ENCODE measurements at regions not wholly inside any gene's neighbourhood (a gene's known extent, or its start where the extent isn't known, plus 50 kb on each side); places are given as distances from the start of the nearest gene placed in this dataset.
"Not testable (repeated sequence)": the region's sequence is repeated elsewhere in the genome, so short reads cannot be mapped to it uniquely, and the experiment has no call there.

GRCh38 chr4:81595287-81595686, 123.6 kb upstream of the RASGEF1B start:
- no peaks in the 10 kb centered on the region for H3K27me3 ChIP-seq (ENCODE audit: control insufficient read depth in 1 of 2, insufficient read depth in 2 of 2, low read length in 2 of 2)
- no peak overlapping the region for H3K4me3 ChIP-seq (ENCODE audit: low read depth in 1 of 2, low read length in 2 of 2)
- peaks cover 11 to 31% of the 10 kb centered on the region in 2 donors for H3K4me1 ChIP-seq (ENCODE audit: control insufficient read depth in 1 of 2, insufficient read depth in 2 of 2, low read length in 2 of 2)
- no peaks in the 10 kb centered on the region for H3K36me3 ChIP-seq (ENCODE audit: control insufficient read depth in 1 of 2, insufficient read depth in 2 of 2, low read length in 2 of 2)
- peaks cover 0 to 7% of the 10 kb centered on the region in 2 donors for H3K9me3 ChIP-seq (ENCODE audit: control insufficient read depth in 1 of 2, low read length in 2 of 2)
- H3K9ac ChIP-seq (ENCODE audit: low read depth in 1 of 2, low read length in 2 of 2), result no peak overlapping the region
- no peak overlapping the region for H3K27ac ChIP-seq (ENCODE audit: low read depth, low read length)

GRCh38 chr4:81594490-81595159, 122.9 kb upstream of the RASGEF1B start:
- H3K9me3 ChIP-seq (ENCODE audit: control insufficient read depth in 1 of 2, low read length in 2 of 2), result peaks cover 0 to 7% of the 10 kb centered on the region in 2 donors
- no peak overlapping the region for H3K4me3 ChIP-seq (ENCODE audit: low read depth in 1 of 2, low read length in 2 of 2)
- H3K27me3 ChIP-seq (ENCODE audit: control insufficient read depth in 1 of 2, insufficient read depth in 2 of 2, low read length in 2 of 2), result no peaks in the 10 kb centered on the region
- peaks cover 11 to 31% of the 10 kb centered on the region in 2 donors for H3K4me1 ChIP-seq (ENCODE audit: control insufficient read depth in 1 of 2, insufficient read depth in 2 of 2, low read length in 2 of 2)
- H3K36me3 ChIP-seq (ENCODE audit: control insufficient read depth in 1 of 2, insufficient read depth in 2 of 2, low read length in 2 of 2), result no peaks in the 10 kb centered on the region
- no peak overlapping the region for H3K9ac ChIP-seq (ENCODE audit: low read depth in 1 of 2, low read length in 2 of 2)
- H3K27ac ChIP-seq (ENCODE audit: low read depth, low read length), result no peak overlapping the region

GRCh38 chr4:81592701-81593100, 121.0 kb upstream of the RASGEF1B start:
- H3K4me1 ChIP-seq (ENCODE audit: control insufficient read depth in 1 of 2, insufficient read depth in 2 of 2, low read length in 2 of 2), result peaks cover 11 to 31% of the 10 kb centered on the region in 2 donors
- H3K27me3 ChIP-seq (ENCODE audit: control insufficient read depth in 1 of 2, insufficient read depth in 2 of 2, low read length in 2 of 2), result no peaks in the 10 kb centered on the region
- H3K9me3 ChIP-seq (ENCODE audit: control insufficient read depth in 1 of 2, low read length in 2 of 2), result no peaks in the 10 kb centered on the region
- no peak overlapping the region for H3K4me3 ChIP-seq (ENCODE audit: low read depth in 1 of 2, low read length in 2 of 2)
- H3K9ac ChIP-seq (ENCODE audit: low read depth in 1 of 2, low read length in 2 of 2), result no peak overlapping the region
- H3K27ac ChIP-seq (ENCODE audit: low read depth, low read length), result no peak overlapping the region
- no peaks in the 10 kb centered on the region for H3K36me3 ChIP-seq (ENCODE audit: control insufficient read depth in 1 of 2, insufficient read depth in 2 of 2, low read length in 2 of 2)

- no peak overlapping the region for H3K27ac ChIP-seq (ENCODE audit: low read depth, low read length)
- H3K9ac ChIP-seq (ENCODE audit: low read depth in 1 of 2, low read length in 2 of 2), result no peak overlapping the region
- no peaks in the 10 kb centered on the region for H3K27me3 ChIP-seq (ENCODE audit: control insufficient read depth in 1 of 2, insufficient read depth in 2 of 2, low read length in 2 of 2)
- no peak overlapping the region for H3K4me3 ChIP-seq (ENCODE audit: low read depth in 1 of 2, low read length in 2 of 2)
- H3K9me3 ChIP-seq (ENCODE audit: control insufficient read depth in 1 of 2, low read length in 2 of 2), result no peaks in the 10 kb centered on the region
- H3K36me3 ChIP-seq (ENCODE audit: control insufficient read depth in 1 of 2, insufficient read depth in 2 of 2, low read length in 2 of 2), result no peaks in the 10 kb centered on the region
- peaks cover 11 to 23% of the 10 kb centered on the region in 2 donors for H3K4me1 ChIP-seq (ENCODE audit: control insufficient read depth in 1 of 2, insufficient read depth in 2 of 2, low read length in 2 of 2)
These were observed 118.9 kb upstream of the RASGEF1B start for GRCh38 chr4:81590596-81590995.

- Histone ChIP-seq H3K9ac (ENCODE audit: low read depth in 1 of 2, low read length in 2 of 2) (no peak overlapping the region), H3K36me3 (ENCODE audit: control insufficient read depth in 1 of 2, insufficient read depth in 2 of 2, low read length in 2 of 2) (no peaks in the 10 kb centered on the region), H3K4me3 (ENCODE audit: low read depth in 1 of 2, low read length in 2 of 2) (no peak overlapping the region), H3K27me3 (ENCODE audit: control insufficient read depth in 1 of 2, insufficient read depth in 2 of 2, low read length in 2 of 2) (no peaks in the 10 kb centered on the region), H3K9me3 (ENCODE audit: control insufficient read depth in 1 of 2, low read length in 2 of 2) (no peaks in the 10 kb centered on the region), H3K27ac (ENCODE audit: low read depth, low read length) (no peak overlapping the region), H3K4me1 (ENCODE audit: control insufficient read depth in 1 of 2, insufficient read depth in 2 of 2, low read length in 2 of 2) (peaks cover 4 to 10% of the 10 kb centered on the region in 2 donors)
These were observed 117.6 kb upstream of the RASGEF1B start for GRCh38 chr4:81589262-81589661.

GRCh38 chr4:81586706-81587105, 115.0 kb upstream of the RASGEF1B start:
- Histone ChIP-seq H3K9me3 (ENCODE audit: control insufficient read depth in 1 of 2, low read length in 2 of 2) (no peaks in the 10 kb centered on the region), H3K4me3 (ENCODE audit: low read depth in 1 of 2, low read length in 2 of 2) (no peak overlapping the region), H3K36me3 (ENCODE audit: control insufficient read depth in 1 of 2, insufficient read depth in 2 of 2, low read length in 2 of 2) (no peaks in the 10 kb centered on the region), H3K27me3 (ENCODE audit: control insufficient read depth in 1 of 2, insufficient read depth in 2 of 2, low read length in 2 of 2) (no peaks in the 10 kb centered on the region), H3K9ac (ENCODE audit: low read depth in 1 of 2, low read length in 2 of 2) (no peak overlapping the region), H3K27ac (ENCODE audit: low read depth, low read length) (no peak overlapping the region), H3K4me1 (ENCODE audit: control insufficient read depth in 1 of 2, insufficient read depth in 2 of 2, low read length in 2 of 2) (no peaks in the 10 kb centered on the region)

GRCh38 chr4:81580994-81581374, 109.3 kb upstream of the RASGEF1B start:
- H3K36me3 ChIP-seq (ENCODE audit: control insufficient read depth in 1 of 2, insufficient read depth in 2 of 2, low read length in 2 of 2); H3K4me3 ChIP-seq (ENCODE audit: low read depth in 1 of 2, low read length in 2 of 2); H3K9me3 ChIP-seq (ENCODE audit: control insufficient read depth in 1 of 2, low read length in 2 of 2); H3K9ac ChIP-seq (ENCODE audit: low read depth in 1 of 2, low read length in 2 of 2); H3K27ac ChIP-seq (ENCODE audit: low read depth, low read length); H3K27me3 ChIP-seq (ENCODE audit: control insufficient read depth in 1 of 2, insufficient read depth in 2 of 2, low read length in 2 of 2); H3K4me1 ChIP-seq (ENCODE audit: control insufficient read depth in 1 of 2, insufficient read depth in 2 of 2, low read length in 2 of 2): not testable (repeated sequence)

GRCh38 chr4:81580346-81580993, 108.8 kb upstream of the RASGEF1B start:
- H3K27me3 ChIP-seq (ENCODE audit: control insufficient read depth in 1 of 2, insufficient read depth in 2 of 2, low read length in 2 of 2), result no peaks in the 10 kb centered on the region
- no peak overlapping the region for H3K4me3 ChIP-seq (ENCODE audit: low read depth in 1 of 2, low read length in 2 of 2)
- no peak overlapping the region for H3K9ac ChIP-seq (ENCODE audit: low read depth in 1 of 2, low read length in 2 of 2)
- H3K9me3 ChIP-seq (ENCODE audit: control insufficient read depth in 1 of 2, low read length in 2 of 2), result no peaks in the 10 kb centered on the region
- H3K27ac ChIP-seq (ENCODE audit: low read depth, low read length), result no peak overlapping the region
- H3K36me3 ChIP-seq (ENCODE audit: control insufficient read depth in 1 of 2, insufficient read depth in 2 of 2, low read length in 2 of 2), result no peaks in the 10 kb centered on the region
- no peaks in the 10 kb centered on the region for H3K4me1 ChIP-seq (ENCODE audit: control insufficient read depth in 1 of 2, insufficient read depth in 2 of 2, low read length in 2 of 2)

- Histone ChIP-seq H3K4me1 (ENCODE audit: control insufficient read depth in 1 of 2, insufficient read depth in 2 of 2, low read length in 2 of 2) (peaks cover 0 to 26% of the 10 kb centered on the region in 2 donors), H3K27ac (ENCODE audit: low read depth, low read length) (no peak overlapping the region), H3K36me3 (ENCODE audit: control insufficient read depth in 1 of 2, insufficient read depth in 2 of 2, low read length in 2 of 2) (no peaks in the 10 kb centered on the region), H3K4me3 (ENCODE audit: low read depth in 1 of 2, low read length in 2 of 2) (no peak overlapping the region), H3K9ac (ENCODE audit: low read depth in 1 of 2, low read length in 2 of 2) (no peak overlapping the region), H3K9me3 (ENCODE audit: control insufficient read depth in 1 of 2, low read length in 2 of 2) (no peaks in the 10 kb centered on the region), H3K27me3 (ENCODE audit: control insufficient read depth in 1 of 2, insufficient read depth in 2 of 2, low read length in 2 of 2) (no peaks in the 10 kb centered on the region)
These were observed 105.7 kb upstream of the RASGEF1B start for GRCh38 chr4:81577392-81577791.

GRCh38 chr4:81574991-81575390, 103.3 kb upstream of the RASGEF1B start:
- Histone ChIP-seq H3K4me1 (ENCODE audit: control insufficient read depth in 1 of 2, insufficient read depth in 2 of 2, low read length in 2 of 2) (peaks cover 0 to 26% of the 10 kb centered on the region in 2 donors), H3K27ac (ENCODE audit: low read depth, low read length) (no peak overlapping the region), H3K4me3 (ENCODE audit: low read depth in 1 of 2, low read length in 2 of 2) (no peak overlapping the region), H3K27me3 (ENCODE audit: control insufficient read depth in 1 of 2, insufficient read depth in 2 of 2, low read length in 2 of 2) (no peaks in the 10 kb centered on the region), H3K9ac (ENCODE audit: low read depth in 1 of 2, low read length in 2 of 2) (no peak overlapping the region), H3K36me3 (ENCODE audit: control insufficient read depth in 1 of 2, insufficient read depth in 2 of 2, low read length in 2 of 2) (no peaks in the 10 kb centered on the region), H3K9me3 (ENCODE audit: control insufficient read depth in 1 of 2, low read length in 2 of 2) (no peaks in the 10 kb centered on the region)

All from duodenal mucosa (tissue), 2 donors.